Activated CD4-positive, alpha-beta T cell treated with anti-CD3 and anti-CD28 coated beads, Interleukin-2, amount 50 U/mL, for 16 hours (primary cell): ENCODE measurements at regions not wholly inside any gene's neighbourhood (a gene's known extent, or its start where the extent isn't known, plus 50 kb on each side); places are given as distances from the start of the nearest gene placed in this dataset.
"Not testable (repeated sequence)": the region's sequence is repeated elsewhere in the genome, so short reads cannot be mapped to it uniquely, and the experiment has no call there.

Source experiments
- DNase-seq: peaks from one replicate; pipeline ENCODE4 v3.0.0-alpha.2; 2020

DNA sequence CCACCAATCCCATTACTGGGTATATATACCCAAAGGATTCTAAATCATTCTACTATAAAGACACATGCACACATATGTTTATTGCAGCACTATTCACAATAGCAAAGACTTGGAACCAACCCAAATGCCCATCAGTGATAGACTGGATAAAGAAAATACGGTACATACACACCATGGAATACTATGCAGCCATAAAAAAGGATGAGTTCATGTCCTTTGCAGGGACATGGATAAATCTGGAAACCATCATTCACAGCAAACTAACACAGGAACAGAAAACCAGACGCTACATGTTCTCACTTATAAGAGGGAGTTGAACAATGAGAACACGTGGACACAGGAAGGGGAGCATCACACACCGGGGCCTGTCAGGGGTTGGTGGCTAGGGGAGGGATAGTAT, 154.3 kb downstream of the TPBG start:
- DNase-seq = not testable (repeated sequence)

DNA sequence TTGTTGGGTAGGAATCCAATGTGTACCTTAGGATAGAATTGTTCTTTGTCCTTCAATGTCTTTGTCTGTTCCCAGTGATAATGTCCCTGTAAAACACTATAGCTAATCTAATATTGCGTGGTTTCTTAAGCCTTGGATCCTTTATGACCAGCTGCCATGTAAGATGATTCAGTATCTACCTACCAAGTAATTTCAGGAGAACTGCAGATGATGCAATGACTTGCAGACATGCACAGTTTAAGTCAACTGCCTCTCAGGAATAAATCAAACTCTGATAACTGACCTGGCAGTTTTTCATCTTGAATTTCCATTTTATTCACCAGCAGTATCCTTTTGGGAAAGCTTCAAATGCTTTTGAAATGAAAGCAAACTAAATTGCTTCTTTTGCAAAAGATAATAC, 157.8 kb downstream of the TPBG start:
- no peak for DNase-seq

DNA sequence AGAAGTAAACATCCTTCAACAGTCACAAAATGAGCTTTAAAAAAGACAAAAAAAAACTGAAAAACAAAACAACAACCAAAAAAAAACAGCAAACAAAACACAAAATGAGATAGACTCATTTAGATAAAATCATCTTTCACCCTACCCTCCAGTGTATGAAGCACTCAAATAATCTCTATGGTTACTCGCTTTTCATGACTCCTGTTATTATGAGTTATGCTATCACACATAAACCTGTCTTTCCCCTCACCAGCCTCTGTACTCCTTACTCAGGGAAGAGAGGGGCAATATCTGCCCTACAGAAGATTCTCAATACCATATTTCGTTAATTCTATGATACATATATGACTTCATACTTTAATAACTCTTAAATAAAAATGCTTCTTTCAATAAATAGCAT, 158.2 kb downstream of the TPBG start:
- DNase-seq = no peak

DNA sequence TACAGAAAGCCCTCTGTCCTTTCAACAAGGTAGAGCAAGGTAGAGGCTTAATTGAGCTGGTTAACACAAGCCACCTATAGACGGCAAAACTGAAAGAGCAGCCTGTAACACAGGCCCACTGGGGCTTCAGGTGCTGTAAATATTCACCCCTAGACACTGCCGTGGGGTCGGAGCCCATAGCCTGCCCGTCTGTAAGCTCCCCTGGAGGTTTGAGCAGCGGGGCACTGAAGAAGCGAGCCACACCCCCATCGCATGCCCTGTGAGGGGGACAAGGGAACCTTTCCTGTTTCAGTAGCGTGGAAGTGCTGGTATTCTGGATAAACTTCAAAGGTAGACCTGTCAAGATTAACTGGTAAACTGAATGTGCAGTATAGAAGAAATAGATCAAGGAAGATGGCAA, 160.4 kb downstream of the TPBG start:
- no peak for DNase-seq

DNA sequence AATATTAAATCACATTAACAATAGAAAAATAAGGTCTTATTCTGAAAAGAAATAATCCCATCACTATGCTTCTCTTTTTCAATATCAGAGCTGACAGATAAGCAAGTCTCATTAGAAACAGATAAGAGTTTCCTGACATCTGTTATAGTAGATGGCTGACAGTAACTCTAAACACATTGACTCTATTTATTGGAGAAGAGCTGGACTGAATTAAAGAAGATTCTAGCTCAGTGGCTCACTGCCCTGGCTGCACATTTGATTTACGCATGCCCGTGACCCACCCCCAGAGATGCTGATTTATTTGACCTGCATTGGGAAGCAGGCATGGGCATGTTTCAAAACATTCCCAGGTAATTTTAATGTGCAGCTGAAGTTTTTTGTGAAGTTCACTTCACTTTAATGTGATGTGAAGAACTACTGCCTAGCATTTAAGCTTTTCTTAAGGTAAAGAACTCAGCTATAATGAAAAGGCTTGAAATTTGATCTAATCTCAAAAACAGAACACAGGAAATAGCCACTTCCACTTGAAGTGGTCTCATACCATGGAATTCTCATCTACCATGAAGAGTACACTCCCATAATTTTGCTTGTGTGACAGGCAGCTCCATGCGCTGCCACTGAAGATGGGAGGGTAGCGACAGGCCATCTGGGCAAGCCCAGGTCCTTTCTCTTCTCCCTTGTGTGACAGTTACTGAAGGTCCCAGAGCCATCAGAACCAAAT, 162.3 kb downstream of the TPBG start:
- no peak for DNase-seq

DNA sequence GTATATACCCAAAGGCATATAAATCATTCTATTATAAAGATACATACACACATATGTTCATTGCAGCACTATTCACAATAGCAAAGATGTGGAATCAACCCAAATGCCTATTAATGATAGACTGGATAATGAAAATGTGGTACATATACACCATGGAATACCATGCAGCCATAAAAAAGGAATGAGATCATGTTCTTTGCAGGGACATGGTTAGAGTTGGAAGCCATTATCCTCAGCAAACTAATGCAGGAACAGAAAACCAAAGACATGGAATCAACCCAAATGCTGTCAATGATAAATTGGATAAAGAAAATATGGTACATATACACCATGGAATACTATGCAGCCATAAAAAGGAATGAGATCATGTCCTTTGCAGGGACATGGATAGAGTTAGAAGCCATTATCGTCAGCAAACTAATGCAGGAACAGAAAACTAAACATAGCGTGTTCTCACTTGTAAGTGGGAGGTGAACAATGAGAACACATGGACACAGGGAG, 166.4 kb downstream of the TPBG start:
- not testable (repeated sequence) for DNase-seq

DNA sequence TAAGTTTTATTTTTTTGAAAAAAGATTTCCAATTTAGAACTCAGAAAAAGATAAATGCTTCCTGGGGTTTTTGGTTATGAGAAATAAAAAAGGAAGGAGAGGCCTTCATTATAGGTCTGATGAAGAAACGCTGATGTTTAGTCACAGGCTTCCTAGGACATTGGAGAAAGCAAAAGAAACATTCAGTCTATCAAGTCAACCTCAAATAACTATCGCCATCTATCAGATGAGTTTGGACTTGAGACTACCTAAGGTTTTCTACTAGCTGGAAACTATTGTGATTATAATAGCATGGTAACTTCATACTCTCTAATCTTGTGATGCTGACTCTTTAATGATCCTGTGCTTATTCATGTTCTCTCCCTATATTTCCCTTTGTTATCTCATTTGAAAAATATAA, 171.3 kb downstream of the TPBG start:
- no peak for DNase-seq

DNA sequence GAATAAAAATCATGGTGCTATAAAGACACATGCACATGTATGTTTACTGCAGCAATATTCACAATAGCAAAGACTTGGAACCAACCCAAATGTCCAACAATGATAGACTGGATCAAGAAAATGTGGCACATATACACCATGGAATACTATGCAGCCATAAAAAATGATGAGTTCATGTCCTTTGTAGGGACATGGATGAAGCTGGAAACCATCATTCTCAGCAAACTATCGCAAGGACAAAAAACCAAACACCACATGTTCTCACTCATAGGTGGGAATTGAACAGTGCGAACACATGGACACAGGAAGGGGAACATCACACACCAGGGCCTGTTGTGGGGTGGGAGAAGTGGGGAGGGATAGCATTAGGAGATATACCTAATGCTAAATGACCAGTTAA, 185.9 kb downstream of the TPBG start:
- DNase-seq = not testable (repeated sequence)

DNA sequence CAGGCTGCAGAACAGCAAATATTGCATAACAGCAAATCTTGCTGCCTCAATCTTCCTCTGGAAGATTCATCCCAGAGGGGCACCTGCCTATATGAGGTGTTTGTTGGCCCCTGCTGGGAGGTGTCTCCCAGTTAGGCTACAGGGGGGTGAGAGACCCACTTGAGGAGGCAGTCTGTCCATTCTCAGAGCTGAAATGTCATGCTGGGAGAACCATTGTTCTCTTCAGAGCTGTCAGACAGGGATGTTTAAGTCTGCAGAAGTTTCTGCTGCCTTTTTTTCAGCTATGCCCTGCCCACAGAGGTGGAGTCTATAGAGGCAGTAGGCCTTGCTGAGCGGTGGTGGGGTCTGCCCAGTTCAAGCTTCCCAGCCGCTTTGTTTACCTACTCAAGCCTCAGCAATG, 187.7 kb downstream of the TPBG start:
- not testable (repeated sequence) for DNase-seq

DNA sequence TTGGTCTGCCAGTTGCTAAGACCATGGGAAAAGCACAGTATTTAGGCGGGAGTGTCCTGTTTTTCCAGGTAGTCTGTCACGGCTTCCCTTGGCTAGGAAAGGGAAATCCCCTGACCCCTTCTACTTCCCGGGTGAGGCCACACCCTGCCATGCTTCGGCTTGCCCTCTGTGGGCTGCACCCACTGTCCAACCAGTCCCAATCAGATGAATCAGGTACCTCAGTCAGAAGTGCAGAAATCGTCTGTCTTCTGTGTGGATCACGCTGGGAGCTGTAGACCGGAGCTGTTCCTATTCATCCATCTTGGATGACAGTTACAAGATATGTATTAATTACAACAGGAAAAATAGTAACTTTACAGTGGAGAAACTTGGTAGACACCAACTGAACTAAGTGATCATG, 188.2 kb downstream of the TPBG start:
- no peak for DNase-seq

DNA sequence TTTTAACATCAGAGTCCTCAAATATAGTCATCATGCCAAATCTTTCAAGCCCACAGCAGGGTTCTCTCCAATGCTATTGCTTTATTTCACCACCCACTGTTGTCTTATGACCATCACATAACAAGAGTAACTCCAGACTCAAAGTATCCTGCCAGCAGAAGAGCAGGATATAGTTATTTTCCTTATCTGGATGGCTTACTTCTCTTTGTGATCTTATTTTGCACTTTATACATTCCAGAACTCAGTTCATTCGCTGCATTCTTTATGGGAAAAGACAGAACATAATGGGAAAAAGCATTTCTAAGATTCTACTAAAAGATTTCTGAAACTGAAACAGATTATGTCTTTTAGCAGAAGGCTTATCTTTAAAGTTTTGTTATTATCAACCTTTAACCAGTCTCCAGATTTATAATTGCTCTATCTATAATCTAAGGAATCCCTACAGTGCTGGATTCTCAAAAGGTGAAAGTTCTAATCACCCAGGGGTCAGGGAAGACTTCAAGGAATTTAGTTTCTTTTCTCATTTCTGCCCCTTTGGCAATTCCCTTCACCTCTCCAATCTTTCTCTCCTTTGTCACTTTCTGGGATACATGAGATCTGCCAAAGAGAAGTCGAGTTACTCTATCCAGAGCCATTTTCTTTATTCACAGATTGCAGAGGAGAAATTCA, 190.4 kb downstream of the TPBG start:
- DNase-seq = no peak

DNA sequence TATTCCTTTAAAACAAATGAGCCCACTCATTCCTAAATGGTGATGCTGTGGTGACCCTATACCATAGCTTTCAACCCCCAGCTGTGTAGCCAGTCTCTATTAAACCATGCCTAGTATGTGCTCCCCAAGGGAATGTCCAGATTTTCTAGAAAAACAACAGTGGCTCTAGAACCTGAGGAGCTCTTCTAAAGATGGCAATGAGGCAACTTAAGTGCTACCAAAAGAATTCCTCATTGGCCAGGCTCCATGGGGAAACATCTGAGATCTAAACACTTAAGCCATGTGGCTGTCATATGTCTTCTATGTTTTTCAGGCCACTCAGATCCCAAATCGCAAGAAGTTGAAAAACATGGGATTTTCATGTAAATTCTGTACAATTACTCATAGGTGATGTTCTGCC, 191.0 kb downstream of the TPBG start:
- no peak for DNase-seq

DNA sequence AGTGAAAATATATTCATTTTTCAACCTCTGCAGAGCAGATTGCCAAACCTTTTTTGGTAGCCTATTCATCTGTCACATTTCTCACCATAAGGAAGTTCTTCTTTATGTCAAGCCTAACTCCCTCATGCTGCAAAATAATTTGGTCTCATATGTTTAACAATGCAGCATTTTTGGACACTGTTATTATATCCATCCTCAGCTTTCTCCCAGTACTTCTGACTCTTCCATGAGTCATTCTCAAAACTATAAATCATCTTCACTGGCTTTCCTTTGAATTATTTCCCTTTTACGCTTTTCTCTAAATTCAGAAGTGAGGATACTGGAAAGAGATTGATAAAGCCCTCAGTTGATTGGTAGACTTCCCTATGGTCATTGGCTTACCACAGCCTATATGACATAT, 192.2 kb downstream of the TPBG start:
- no peak for DNase-seq

DNA sequence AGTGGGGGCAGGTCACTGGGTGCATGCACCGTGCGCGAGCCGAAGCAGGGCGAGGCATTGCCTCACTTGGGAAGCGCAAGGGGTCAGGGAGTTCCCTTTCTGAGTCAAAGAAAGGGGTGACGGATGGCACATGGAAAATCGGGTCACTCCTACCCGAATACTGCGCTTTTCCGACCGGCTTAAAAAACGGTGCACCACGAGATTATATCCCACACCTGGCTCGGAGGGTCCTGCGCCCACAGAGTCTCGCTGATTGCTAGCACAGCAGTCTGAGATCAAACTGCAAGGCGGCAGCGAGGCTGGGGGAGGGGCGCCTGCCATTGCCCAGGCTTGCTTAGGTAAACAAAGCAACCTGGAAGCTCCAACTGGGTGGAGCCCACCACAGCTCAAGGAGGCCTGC, 194.9 kb downstream of the TPBG start:
- not testable (repeated sequence) for DNase-seq

DNA sequence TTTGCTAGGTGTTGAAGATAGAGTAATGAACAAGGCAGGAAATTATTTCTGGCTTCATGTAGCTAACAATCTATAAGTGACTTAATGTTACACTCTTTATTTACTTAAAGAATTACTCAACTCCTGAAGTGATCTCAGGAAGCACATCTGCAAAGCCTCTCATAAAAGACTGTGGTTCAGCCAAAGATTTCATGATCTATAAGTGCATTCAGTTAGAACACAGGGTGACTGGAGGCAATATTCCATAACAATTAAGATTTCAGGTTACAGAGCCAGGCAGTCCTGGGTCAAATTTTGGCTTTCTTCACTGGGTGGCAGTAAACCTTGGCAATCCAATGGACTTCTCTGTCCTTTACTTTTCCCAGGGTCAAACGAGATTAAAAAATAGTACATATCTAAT, 204.0 kb downstream of the TPBG start:
- DNase-seq = no peak

DNA sequence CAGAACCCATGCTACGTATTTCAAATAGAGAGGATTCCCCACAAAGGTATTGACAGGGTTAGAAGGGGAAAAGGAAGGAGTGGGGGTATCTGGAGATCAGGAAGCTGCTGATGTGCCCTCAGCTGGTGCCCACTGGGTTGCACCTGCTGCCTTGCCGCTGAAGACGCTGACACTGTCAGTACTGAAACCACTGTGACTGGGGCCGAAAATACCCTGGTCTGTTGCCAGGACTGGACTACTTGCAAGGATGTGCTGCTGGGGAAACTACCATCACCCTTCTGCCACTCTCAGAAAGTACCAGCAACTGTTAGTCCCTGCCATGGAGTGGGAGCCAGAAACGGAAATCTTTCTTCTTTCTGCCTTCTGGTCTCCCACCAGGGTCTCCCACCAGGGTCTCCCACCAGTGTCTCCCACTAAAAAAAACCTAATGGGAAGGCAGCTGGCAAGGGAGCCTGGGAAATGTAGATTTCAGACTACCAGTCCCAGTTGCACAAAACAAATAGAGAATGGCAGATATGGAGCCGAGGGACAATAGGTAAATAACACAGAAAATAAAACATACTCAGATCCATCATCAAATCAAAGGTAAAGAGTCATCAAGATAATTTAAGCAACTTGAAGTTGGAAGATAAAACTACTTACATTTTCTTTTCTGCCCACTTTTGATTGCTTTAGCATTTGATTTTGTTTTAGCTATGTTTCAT, 204.8 kb downstream of the TPBG start:
- DNase-seq = no peak

DNA sequence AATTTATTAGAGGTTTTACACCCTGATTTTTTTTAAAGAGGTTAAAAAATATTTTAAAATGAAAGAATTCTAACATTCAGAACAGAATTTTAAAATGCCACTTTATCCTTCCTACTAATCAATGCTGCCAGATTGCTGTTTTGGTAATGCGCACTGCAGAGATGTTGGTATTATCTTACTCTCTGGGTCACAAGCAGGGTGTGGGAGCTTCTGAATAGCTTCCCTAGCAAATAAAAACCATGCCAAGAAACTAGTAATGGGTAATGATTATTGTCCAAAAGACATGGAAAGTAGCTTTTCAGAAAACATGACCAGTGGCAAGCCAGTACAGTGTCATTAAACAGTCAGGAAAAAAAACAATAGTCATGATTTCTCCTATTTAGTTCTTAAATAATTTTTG, 205.4 kb downstream of the TPBG start:
- DNase-seq = no peak

DNA sequence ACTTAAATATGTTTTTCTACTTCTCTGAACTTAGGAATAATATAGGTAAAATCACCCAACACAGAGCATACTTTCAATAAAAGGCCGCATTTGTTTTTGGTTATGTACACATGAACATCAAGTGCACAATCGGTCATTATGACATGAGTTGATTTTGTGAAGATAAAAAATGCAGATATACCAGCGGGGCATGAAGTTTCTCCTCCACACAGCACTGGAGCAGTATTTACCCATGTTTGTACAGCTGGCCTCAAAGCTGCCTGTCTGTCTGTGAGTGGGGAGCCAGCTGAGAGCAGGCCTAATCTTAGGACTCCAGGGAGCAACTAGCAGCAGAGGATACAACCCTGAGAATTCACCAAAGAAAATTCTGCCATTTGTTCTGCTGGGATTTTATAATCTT, 206.5 kb downstream of the TPBG start:
- DNase-seq = no peak

DNA sequence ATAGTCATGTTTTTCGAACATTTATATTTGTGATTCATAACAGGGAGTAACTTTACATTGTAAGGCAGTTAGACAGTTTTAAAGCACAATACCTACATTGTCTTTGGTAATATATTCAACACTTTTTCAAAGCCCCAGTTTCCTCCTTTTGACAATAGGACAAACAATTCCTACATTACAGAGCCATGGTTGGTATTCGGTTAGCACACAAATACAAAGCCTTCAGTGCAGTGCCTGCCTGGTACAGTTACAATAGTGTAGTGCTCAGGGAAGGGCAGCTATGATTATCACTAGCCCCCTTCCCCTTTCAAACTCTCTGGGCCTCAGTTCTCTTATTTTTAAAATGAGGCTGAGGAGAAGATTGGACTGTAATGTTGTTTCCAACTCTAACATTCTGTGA, 207.8 kb downstream of the TPBG start:
- DNase-seq = no peak

DNA sequence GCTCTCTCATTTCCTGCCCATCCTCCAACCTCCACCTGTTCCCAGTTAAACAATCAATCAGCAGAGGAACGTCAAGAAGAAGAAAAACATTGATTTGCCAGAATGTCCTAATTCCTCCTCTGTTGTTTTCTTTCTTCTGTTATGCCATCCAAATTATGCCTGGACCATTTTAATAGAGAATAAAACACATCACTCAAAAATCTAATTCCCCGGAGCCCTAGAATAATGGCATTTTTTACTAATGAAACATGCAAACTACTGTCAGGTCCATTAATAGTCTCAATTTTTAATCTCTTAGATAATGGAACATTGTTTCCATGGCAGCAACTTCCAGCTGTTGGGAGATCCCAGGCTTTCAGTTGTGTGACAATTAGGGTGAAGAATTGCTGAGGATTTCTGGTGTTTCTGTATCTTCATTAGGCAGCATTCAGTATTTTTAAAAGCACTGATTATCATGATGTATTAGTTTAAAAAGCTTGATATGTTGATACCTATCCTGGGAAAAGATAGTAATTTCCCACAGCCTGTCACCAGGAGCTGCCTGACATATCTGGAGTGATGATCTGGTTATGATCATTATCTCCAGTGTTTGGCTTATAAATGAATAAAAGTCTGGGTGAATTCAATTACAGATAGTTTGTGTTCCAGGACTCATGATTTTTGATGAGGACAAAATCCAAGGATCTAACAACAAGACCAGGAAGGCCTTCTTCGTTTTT, 209.8 kb downstream of the TPBG start:
- no peak for DNase-seq

DNA sequence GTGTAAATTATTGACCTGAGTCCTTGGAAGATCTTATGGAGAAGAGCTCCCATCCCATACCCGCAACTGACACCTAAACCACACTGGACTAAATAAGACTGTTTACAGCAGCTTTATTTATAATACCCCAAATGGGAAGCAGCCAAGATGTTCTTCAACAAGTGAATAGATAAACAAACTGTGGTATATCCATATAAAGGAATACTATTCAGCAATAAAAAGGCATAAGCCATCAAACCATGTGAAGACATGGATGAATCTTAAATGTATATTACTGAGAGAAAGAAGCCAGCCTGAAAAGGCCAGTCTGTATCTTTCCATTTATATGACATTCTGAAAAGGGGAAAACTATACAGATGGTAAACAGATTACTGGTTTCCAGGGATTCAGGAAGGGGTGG, 212.7 kb downstream of the TPBG start:
- no peak for DNase-seq

DNA sequence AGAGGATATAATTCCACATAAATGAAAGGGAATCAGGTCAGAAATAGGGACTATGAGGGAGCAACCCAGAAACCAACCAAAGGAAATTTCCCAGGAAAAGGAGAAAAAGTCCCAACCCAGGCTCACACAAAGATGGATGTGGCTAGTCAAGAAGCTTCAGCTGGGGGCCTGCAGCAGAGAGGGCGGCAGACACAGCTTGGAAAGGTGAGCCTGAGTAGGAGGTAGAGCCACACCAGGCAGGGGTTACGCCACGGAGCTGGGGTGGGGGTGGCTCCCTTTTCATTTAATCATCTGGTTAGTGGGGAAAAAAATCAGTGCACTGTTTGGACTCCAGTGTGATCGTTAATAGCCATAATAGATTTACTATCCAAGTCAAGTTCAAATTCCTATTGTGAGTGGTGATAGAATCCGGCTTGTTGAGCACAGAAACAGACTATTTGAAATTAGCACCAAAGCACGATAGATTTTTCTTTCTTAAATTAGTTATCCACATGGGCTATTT, 220.6 kb downstream of the TPBG start:
- DNase-seq = no peak

DNA sequence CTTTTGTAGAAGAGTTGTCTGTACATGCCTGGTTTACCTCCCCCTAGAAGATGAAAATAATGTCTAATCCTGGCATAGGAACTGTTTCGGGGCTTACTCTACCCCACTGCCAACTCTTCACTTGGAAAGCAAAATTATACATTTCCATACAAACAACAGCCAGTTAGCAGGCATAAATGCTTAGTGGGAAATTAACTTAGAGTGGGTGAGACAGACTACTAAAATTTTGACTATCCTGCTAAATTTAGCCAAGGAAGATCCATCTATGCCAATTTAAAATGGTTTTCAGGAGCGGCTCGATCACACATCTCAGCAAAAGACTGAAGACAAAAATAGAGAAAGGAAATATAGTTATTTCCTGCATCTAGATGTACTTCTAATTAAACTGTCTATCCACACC, 221.2 kb downstream of the TPBG start:
- no peak for DNase-seq
